ENCODE measurements at regions not wholly inside any gene's neighbourhood (a gene's known extent, or its start where the extent isn't known, plus 50 kb on each side); places are given as distances from the start of the nearest gene placed in this dataset.

DNA sequence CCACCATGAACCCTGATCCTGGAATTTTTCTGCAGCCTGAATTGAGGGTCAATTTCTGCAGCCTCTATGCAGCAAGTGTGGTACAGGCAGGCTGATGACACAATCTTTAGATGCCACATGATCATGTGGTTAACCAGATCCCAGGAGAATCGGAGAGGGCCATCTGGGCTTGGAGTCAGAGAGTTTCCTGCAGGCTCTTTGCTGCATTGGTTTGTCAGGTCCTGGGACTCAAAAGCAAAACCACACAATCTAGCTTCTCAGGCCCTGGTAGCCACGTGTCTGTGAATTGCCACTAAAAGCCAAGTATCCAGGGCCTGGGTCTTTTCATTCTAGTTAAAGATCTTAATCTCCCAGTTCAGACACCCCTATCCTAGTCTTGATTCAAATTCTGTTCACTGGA lies 464.5 kb downstream of the BCOR start:
- DNase-seq (ENCODE audit: low read depth in 2 of 2): no peak

DNA sequence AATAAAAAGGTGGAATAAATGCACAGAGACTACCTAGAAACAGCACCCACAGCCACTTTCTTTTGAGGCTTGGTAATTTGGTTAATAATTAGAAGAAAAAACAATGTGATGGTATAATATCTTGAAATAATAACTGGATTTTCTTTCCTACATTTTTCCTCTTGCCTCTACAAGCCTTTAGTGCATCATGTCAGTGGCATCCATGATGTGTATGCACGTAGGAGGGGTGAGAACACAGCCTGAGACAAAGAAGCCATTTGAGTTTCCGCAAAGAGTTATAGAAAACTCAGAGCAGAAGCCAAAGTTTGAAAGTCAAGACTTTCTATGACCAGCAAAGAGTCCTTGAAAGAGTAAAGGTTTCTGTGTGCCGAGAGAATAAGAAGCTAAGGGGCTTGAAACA lies 461.3 kb downstream of the BCOR start:
- DNase-seq (ENCODE audit: low read depth in 2 of 2): no peak

DNA sequence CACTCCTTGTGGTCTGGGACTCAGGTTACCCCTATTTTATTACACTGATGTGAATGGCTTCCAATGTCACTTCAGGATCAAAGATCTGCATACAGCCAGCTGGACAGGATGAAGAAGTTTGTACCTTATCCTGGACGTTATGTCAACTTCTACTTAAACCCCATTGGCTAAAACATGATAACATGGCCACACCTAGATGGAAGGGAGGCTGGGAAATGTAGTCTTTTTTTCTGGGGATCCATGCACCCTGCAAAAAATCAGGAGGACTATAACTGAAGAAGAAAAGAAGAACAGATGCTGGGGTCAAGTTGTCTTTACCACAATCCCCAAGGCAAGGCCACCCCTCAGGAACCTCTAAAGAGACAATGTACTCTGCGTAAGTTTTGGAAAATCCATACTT lies 459.2 kb downstream of the BCOR start:
- no peak for DNase-seq (ENCODE audit: low read depth in 2 of 2)

DNA sequence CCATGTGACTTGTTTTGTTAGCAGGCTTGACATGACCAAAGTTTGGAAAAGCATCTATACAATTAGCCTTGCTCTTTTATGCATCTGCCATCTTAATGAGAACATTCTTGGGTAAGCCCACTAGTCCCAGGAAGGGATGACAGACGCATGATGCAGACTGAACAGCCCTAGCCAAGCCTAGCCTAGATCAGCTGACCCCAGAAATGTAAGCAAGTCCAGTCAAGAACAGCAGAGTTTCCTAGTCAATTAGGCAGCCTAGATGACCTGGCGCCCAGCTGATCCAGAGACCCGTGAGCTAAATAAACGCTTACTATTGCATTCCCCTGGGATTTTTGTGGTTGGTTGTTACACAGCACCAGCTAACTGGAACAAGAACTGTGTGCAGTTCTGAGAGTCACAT lies 457.9 kb downstream of the BCOR start:
- no peak for DNase-seq (ENCODE audit: low read depth in 2 of 2)

DNA sequence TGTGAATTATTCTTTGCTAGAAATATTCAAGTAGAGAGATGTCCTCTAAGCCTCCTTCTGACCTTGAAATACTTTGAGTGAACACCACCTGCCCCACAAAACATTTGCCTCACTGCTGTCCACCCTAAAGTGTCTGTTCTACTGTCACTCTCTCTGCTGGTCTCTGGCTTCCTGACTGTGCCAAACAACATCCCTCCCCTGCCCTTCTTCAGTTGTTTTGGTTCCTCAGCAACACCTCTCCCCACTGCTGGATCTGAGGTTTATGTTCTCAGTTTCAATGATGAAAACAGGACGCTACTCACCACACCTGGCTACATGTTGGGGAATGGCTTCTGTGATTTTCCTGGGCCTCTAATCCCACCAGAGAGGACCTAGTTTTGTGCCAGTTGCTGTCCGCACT lies 456.9 kb downstream of the BCOR start:
- DNase-seq (ENCODE audit: low read depth in 2 of 2): no peak

DNA sequence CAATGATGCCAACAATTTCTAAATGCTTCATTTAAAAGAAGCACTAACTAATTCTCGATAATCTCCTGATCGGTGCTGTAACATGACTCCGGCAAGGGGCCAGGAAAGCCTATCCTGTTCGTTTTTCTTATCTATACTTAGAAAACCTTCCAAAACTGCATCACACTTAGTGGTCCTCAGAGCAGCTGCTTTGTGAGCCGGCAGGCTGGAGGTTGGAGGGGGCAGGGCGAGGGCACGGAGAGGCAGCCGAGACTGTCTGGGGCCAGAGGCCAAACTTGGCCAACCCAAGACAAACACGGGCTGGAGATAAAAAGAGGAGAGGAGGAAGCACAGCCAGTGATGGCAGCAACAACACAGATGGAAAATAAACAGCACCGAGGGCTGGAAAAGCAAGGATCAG lies 455.7 kb downstream of the BCOR start:
- no peak for DNase-seq (ENCODE audit: low read depth in 2 of 2)

DNA sequence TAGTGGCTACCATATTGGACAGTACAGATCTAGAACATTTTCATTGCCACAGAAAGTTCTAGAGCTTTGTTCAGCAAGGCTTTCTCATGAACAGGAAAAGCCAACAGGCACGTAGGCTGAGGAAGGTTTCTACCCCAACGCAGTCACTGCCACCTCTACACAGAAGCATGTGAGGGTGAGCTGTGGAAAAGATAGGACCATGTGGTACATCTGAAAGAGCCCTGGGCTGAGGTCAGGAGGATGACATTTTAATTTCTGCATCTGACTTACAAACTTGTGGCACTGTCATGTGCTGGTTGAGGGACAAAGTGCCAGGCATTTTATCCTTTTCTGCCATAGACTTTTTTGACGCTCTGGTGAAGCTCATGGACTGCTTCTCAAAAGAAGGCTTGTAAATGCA lies 454.2 kb downstream of the BCOR start:
- DNase-seq (ENCODE audit: low read depth in 2 of 2): no peak

DNA sequence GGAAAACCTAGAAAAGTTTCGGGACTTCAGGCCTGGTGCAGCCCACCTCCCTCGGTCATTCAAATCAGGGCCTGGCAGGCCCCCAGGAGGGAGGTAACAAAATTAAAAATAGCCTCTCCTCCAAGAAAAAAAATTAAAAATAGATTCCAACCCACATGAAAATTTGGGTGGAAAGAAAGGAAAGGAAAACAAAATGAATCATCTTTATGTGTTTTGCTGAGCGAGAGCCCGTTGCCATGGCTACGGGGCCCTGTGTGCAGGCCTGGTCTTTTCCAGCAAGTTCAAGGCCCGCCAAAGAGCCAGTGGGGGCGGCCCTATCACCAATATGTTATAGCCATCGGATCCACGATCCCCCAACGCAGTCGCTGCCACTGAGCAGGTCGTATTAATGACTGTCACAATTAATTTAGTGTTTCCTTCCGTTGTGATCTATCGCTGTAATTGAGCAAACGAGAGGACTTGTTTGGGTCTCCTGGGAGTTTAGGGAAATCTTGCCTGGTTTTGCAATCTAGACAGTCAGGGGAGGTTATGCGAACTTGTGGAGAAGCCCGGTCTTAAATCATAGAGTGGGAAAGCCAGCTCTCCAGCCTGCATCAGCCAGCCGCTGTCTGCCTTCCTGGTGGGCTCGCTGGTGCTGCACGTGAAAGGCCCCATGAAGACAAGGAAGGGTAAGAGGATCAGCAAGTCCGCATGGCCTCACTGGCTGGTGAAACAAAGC lies 452.4 kb downstream of the BCOR start:
- peak in 1 of 2 donors; percentile 10 for DNase-seq (ENCODE audit: low read depth in 2 of 2)

DNA sequence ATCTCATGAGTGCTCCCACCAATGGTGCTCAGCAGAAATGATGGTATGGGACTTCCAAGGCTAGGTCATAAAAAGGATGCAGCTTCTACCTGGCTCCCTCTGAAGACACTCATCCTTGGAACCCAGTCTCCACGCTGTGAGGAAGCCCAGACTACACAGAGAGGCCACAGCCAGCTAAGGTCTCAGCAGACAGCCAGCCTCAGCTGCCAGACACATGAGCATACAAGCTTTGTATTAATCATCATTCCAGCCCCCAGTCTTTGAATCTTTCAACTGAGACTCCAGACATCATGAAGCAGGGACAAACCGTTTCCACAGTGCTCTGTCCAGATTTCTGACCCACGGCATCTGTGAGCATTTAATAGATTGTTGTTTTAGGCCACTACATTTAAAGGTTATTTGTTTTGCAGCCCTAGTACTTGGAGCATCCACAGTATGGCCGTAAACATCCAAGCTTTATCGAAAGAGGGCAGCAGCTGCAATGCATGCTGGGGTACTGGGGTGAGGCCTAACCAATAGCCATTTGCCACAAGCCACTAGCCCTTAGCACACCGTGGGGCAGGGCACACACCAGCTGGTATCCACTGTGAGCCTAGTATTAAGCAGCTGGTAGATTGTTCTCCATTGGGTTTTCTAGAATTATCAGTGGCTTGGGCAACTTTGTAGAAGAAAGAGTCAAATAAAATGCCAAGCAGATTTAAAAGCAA lies 449.1 kb downstream of the BCOR start:
- DNase-seq (ENCODE audit: low read depth in 2 of 2): no peak

DNA sequence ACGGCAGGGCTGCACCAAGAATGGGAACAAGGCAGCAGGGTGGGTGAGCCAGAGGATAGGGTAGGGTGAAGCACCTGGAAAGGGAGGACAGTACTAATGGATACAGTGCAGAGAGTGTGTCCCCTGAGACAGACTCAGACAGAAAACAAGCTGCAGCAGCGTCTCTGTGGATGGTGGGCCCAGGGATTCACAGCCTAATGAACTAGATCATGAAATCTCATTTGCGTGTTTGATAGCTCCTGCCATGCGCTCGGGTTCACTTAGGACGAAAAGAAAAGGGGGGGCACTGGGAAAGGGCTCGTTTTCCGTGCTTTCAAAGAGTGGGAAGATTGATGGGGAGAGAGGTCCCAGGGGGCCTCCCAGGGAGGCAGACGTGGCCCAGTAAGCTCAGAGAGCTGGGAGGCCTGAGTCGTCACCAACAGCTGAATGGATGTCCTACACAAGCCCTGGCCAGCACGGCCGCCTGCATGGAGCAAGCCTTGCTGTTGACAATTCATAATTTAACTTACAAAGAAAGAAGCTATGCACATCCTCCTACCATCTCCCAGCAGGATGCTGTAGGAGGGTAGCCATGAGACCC lies 446.9 kb downstream of the BCOR start:
- DNase-seq (ENCODE audit: low read depth in 2 of 2): no peak

DNA sequence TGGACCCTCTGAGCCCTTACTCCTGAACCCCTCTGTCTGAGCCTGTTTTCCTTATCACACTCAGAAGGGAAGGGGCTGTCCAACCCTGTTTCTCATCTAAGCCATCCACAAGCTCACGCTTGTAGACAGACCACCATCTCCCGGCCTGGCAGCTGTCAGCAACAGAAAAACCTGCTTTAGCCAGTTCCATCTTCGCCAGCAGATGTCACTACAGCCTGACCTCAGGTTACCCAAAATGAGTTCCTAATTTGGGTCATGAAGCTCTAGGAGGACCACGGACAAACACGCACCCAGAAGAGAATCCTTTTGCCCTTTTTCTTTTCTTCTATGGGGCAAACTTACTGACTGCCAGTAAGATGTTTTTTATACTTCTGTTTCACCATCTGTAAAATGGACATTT lies 445.4 kb downstream of the BCOR start:
- peak in 1 of 2 donors; percentile 3 for DNase-seq (ENCODE audit: low read depth in 2 of 2)

DNA sequence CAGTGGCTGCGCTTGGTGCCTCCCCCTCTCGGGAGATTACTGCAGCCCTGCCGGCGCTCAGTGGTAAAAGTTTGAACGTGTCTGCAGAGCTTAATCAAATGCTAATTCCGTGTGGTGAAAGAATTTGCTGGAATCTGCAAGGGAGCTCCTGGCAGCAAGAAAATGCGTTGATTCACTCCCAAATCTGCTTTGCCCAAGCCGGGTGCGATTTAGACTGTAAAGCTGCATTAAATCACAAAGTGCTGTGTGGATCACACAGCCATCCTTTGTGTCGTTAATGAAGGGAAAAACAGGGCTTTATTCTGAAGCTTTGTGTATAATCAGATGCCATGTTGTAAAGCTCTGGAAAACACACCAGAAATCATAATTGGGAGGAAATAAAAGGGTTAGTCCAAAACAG lies 444.1 kb downstream of the BCOR start:
- DNase-seq (ENCODE audit: low read depth in 2 of 2): no peak

DNA sequence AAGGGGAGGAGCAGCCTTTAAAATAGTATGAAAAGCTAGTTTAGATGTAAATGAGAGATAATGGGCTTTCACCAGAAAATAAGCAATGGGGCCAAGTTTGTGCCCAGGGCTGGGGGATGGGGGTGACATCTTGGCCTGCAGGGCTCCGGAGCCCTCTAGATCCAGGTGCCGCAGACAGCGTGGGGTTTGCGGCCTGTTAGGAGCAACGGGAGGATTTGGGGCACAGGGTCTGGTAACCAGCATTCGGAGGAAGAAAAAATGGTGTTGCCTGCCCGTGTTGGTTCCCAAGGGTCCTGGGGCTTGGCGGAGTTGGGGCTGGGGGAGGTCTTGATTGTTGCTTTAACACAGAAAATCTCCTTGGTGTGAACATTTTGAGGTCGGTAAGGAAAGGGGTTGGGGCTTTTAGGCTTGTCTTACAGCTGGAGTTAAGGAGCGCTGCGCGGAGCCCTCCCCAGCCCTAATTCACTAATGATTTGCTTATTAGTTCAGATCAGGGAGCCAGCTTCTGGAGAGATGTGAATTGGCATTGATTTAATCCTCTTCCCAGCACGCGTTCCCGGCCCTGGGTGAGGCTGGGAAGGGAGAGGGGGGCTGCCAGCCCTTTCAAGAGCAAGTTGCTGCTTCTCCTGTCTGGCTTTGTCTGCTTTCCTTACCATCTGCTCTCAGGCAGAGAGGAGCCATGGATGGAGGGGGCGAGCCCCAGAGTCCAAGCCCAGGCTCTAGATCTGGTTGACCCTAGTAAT lies 443.4 kb downstream of the BCOR start:
- no peak for DNase-seq (ENCODE audit: low read depth in 2 of 2)

DNA sequence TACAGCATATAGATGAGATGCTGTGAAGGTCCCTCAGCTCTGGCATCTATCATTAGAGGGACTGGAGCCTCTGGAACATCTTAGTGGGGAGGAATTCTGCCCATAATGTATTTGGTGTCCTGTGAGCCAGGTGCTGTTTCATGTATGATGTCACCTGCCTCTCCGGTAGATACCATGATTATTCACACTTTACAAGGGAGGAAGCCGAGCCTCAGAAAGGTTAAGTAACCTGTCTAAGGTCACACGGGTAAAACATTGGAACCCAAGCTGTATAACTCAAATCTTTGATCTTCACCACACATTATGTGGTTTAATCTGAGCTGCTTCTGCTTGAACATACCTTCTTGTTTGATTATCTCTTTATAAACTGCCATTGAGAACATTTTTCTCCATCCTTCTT lies 442.8 kb downstream of the BCOR start:
- no peak for DNase-seq (ENCODE audit: low read depth in 2 of 2)

DNA sequence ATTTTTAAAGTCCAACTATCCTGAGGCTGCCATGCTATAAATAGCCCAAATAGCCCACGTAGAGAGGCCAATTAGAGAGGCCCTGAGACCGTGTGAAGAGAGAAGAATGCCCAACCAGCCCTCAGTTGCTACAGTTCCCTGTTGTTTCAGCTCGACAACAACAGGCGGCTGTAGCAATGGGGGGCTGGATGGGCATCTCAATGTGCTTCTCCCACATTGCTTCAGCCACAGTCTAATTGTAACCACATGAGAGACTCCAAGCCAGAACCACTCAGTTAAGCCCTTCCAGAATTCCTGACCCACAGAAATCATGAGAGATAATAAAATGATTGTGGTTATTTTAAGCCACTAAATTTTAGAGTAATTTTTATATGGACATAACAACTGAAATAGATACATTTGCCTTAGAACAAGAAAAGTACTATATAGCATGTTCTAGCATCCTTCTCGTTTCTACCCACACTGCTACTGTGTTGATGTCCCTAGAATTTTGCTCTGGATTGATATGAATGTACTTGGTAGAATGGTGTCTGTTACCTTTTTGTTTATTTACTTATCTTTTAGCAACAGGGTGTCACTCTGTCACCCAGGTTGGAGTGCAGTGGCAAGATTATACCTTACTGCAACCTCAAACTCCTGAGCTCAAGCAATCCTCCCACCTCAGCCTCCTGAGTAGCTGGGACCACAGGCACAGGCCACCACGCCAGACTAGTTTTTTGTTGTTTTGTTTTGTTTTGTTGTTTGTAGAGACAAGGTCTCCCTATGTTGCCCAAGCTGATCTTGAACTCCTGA lies 436.4 kb downstream of the BCOR start:
- no peak for DNase-seq (ENCODE audit: low read depth in 2 of 2)

DNA sequence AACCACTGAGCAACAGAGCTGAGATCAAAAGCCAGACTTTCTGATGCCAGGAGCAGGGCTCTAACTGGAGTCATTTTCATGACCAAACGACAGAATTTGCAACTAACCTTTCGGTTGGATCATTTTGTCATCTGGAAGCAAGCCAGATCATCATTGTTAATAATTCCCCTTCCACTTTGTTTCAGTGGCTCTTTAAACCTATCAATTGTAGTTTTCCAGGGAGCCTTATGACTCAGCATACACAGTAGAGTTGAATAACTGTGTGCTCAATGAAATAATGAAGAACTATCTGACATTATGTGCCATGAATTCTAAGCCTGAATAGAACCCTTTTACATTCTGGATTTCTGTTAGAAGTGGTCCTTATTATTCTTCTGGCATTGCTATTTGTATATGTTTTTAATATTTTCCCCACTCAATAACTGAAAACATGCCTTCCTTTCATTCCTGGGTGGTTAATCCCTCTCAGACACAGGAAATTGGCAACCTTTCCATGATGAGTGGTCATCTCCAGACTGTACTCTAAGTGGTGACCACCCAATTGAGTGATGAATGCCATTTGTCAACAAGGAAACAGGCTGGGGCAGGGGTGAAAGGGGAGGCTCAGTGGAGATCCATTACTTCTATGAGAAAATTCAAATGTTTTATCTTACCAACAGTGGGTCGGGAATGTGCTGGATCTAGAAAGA lies 431.8 kb downstream of the BCOR start:
- DNase-seq (ENCODE audit: low read depth in 2 of 2): no peak

DNA sequence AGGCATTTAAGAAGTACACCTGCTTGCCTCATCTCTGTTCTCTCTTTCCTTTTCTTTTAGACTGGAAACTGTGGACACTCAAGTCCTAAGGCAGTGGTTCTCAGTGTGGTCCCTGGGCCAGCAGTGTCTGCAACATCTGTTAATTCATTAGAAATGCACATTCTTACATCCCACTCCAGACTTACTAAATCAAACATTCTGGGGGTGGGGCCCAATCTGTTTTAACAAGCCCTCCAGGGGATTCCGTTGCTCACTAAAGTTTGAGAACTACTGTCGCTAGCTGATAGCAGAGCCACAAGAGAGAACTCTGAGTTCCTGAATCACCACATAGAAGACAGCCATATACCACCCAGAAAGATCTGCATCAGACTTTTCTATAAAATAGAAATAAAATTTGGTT lies 430.6 kb downstream of the BCOR start:
- DNase-seq (ENCODE audit: low read depth in 2 of 2): no peak

DNA sequence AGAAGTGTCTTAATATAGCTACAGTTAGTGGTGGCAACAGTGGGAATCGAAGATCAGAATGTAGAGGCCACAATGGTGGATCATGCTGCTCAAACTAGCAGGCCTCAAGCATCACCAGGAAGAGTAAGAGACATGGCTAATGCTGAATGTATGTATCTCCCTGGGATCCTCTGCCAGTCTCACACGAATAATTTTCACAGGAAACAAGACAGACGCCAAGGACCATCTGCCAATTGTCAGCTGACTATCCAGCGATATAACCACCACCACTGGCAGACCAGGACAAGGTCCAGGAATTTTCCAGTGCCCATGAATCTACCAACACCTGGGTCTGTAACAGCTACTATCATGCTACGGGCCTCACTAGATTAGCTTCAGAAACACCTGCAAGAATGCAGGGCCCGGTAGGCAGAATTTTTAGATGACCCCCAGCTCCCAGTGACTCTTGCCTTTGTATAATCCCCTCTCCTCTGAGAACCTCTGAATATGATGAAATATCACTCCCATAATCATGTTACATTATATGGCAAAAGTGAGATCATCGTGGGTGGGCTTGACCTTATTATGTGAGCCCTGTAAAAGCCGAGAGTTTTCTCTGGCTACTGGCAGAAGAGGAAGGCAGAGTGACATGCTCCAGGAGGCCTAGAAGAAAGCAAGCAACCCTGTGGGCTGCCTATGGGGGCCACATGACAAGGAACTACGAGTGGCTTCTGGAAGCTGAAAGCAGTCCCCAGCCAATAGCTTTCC lies 429.8 kb downstream of the BCOR start:
- no peak for DNase-seq (ENCODE audit: low read depth in 2 of 2)

DNA sequence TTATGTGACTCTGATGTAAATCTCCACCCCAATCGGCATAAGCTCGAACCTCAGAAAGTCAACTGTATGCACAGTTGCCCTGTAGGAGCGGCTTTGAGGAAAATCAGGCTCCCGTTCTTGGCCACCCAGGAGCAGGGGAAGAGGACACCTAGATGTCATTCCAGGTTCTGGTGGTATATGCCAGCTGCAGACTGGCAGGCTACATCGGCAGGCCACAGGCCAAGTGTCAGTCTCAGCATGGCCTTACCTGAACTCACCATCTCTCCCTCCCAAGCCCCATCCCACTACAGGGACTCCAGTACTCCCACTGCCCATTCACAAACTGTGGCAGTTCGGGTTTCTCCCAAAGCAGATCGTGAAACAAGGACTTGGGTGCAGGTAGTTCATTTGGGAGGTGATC lies 428.1 kb downstream of the BCOR start:
- DNase-seq (ENCODE audit: low read depth in 2 of 2): no peak

DNA sequence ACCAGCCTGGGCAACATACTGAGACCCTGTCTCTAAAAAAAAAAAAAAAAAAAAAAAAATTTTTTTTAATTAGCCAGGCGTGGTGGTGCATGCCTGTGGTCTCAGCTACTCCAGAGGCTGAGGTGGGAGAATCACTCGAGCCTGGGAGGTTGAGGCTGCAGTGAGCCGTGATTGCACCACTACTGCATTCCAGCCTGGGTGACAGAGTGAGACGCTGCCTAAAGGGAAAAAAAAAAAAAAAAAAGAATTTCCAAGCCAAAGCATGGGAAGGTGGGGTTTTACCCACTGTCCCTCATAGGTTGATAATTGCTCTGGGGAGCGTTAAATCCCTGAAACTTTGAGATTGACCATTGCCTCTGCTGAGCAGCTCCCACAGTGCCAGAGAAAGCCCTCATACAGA lies 427.5 kb downstream of the BCOR start:
- DNase-seq (ENCODE audit: low read depth in 2 of 2): no peak

DNA sequence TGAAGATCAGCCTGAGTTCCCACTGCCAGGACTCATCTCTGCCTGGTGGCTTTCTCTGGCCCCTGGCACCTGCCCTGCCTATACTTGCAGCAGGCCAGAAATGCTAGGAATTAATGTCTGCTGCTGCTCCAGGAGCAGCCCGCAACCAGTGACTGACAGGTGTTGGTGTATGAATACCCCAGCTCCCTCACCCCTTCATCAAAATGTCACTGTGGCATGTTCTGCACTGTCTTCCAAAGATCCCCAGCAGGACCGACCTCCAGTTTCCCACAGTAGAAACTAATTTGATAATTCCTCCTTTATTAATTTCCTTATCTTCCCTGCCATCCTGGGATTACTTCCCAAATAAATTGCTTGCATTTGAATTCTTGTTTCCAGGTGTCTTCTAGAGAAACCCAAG lies 425.4 kb downstream of the BCOR start:
- no peak for DNase-seq (ENCODE audit: low read depth in 2 of 2)

All from activated CD4-positive, alpha-beta T cell treated with anti-CD3 and anti-CD28 coated beads for 24 hours (primary cell).